ENCODE measurements at regions not wholly inside any gene's neighbourhood (a gene's known extent, or its start where the extent isn't known, plus 50 kb on each side); places are given as distances from the start of the nearest gene placed in this dataset.

DNA sequence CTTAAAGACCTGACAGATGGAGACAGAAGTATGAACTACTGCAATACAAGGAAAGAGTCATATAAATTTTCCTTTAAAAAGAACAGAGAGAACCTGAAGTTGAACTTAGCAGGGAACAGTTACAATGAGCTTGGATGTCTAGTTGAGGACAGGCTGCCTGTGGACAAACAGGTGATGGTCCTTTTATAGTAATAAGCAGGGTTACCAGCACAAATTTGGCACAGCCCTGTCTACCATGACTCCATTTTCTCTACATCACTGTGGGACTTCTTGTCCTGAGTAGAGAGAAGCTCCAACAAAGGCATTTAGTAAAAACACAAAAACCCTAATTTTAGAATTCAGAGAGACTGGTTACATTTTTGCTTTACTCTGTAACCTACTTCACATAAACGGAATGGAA lies 448.1 kb downstream of the PLCL1 start:
- no peaks in the 10 kb centered on the region for H3K9me2 ChIP-seq (ENCODE audit: insufficient read depth)
- no peak overlapping the region for H3K4me2 ChIP-seq
- intact Hi-C loops (cut with micrococcal nuclease; ENCODE audit: unreplicated experiment): no loop called here
- POLR2A ChIA-PET (ENCODE audit: unreplicated experiment): no interaction called here
- no peak overlapping the region for H3K4me3 ChIP-seq
- no peak for DNase-seq
- CTCF ChIA-PET: no interaction called here
- no peaks in the 10 kb centered on the region for H3K9me3 ChIP-seq (ENCODE audit: insufficient read depth, low read depth)
- H3K79me2 ChIP-seq (ENCODE audit: low read depth): no peaks in the 10 kb centered on the region
- H3K4me1 ChIP-seq (replicated peaks; ENCODE audit: insufficient read depth): no peaks in the 10 kb centered on the region
- H3K27ac ChIP-seq: no peak overlapping the region
- no peaks in the 10 kb centered on the region for H4K20me1 ChIP-seq (ENCODE audit: insufficient read depth)
- no peaks in the 10 kb centered on the region for H3K27me3 ChIP-seq (ENCODE audit: insufficient read depth, low read depth)
- H2AFZ ChIP-seq: no peak overlapping the region
- H3K36me3 ChIP-seq (ENCODE audit: low read depth): no peaks in the 10 kb centered on the region
- no peak for TF ChIP-seq EZH2 (IDR thresholded peaks at IDR 0.05; ENCODE audit: low read depth)
- TF ChIP-seq, protein P1, sequence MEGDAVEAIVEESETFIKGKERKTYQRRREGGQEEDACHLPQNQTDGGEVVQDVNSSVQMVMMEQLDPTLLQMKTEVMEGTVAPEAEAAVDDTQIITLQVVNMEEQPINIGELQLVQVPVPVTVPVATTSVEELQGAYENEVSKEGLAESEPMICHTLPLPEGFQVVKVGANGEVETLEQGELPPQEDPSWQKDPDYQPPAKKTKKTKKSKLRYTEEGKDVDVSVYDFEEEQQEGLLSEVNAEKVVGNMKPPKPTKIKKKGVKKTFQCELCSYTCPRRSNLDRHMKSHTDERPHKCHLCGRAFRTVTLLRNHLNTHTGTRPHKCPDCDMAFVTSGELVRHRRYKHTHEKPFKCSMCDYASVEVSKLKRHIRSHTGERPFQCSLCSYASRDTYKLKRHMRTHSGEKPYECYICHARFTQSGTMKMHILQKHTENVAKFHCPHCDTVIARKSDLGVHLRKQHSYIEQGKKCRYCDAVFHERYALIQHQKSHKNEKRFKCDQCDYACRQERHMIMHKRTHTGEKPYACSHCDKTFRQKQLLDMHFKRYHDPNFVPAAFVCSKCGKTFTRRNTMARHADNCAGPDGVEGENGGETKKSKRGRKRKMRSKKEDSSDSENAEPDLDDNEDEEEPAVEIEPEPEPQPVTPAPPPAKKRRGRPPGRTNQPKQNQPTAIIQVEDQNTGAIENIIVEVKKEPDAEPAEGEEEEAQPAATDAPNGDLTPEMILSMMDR (conservative IDR thresholded peaks at IDR 0.05): no peak
- H3F3A ChIP-seq (ENCODE audit: insufficient read depth, low read depth): no peaks in the 10 kb centered on the region
- no TSS peak for BruUV-seq (replicated peaks)

DNA sequence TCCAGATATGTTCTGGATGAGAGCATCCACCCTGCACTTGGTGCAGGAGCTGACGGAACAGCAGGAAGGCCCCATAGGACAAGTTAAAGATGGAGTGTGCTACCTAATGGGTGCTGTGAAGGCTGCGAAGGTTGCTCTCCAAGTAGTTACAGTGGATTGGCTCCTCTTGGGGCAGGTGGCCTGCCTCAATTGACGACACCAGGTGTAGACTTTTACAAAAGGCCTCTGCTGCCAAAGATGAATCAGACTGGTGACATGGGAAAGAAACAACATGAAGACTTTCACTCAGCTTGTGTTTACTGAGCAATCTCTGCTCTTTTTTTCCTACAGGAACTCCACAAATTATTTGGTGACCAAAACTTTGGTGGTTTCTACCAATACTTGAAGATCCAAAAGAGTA lies 437.7 kb downstream of the PLCL1 start:
- H2AFZ ChIP-seq: no peak overlapping the region
- H3K4me2 ChIP-seq: no peak overlapping the region
- H3K9me3 ChIP-seq (ENCODE audit: insufficient read depth, low read depth): no peaks in the 10 kb centered on the region
- H3K4me1 ChIP-seq (replicated peaks; ENCODE audit: insufficient read depth): no peaks in the 10 kb centered on the region
- POLR2A ChIA-PET (ENCODE audit: unreplicated experiment): no interaction called here
- H3K4me3 ChIP-seq: no peak overlapping the region
- no peaks in the 10 kb centered on the region for H3K79me2 ChIP-seq (ENCODE audit: low read depth)
- H3K27ac ChIP-seq: no peak overlapping the region
- no peak for DNase-seq
- no peak for TF ChIP-seq EZH2 (IDR thresholded peaks at IDR 0.05; ENCODE audit: low read depth)
- TF ChIP-seq, protein P1 (conservative IDR thresholded peaks at IDR 0.05): no peak
- H3K36me3 ChIP-seq (ENCODE audit: low read depth): no peaks in the 10 kb centered on the region
- H3F3A ChIP-seq (ENCODE audit: insufficient read depth, low read depth): no peaks in the 10 kb centered on the region
- H3K27me3 ChIP-seq (ENCODE audit: insufficient read depth, low read depth): no peaks in the 10 kb centered on the region
- CTCF ChIA-PET: no interaction called here
- no TSS peak for BruUV-seq (replicated peaks)
- H3K9me2 ChIP-seq (ENCODE audit: insufficient read depth): no peaks in the 10 kb centered on the region
- H4K20me1 ChIP-seq (ENCODE audit: insufficient read depth): no peaks in the 10 kb centered on the region
- intact Hi-C loops (cut with micrococcal nuclease; ENCODE audit: unreplicated experiment): no loop called here

DNA sequence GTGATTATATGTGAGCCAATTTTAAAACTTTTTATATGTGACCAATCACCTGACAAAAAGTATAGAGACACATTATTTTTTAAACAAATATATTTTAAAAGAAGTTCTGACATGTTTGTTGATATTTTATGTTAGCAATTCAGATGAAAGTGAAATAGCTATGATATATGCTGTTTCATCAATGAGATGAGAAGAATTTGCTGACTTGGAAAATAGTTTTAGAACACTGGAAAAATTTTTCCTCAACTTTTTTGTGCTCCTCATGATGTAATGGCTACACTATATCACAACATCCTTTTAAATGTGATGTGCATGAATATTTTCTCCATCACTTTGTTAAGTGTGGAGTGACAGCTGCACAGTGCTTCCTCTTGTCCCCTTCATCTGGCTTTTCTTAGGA lies 434.0 kb downstream of the PLCL1 start:
- no peak for TF ChIP-seq EZH2 (IDR thresholded peaks at IDR 0.05; ENCODE audit: low read depth)
- TF ChIP-seq, protein P1 (conservative IDR thresholded peaks at IDR 0.05): no peak
- Histone ChIP-seq H4K20me1 (ENCODE audit: insufficient read depth) (no peaks in the 10 kb centered on the region), H3F3A (ENCODE audit: insufficient read depth, low read depth) (no peaks in the 10 kb centered on the region), H2AFZ (no peak overlapping the region), H3K9me3 (ENCODE audit: insufficient read depth, low read depth) (no peaks in the 10 kb centered on the region), H3K4me3 (no peak overlapping the region), H3K27me3 (ENCODE audit: insufficient read depth, low read depth) (no peaks in the 10 kb centered on the region), H3K36me3 (ENCODE audit: low read depth) (no peaks in the 10 kb centered on the region), H3K4me1 (replicated peaks; ENCODE audit: insufficient read depth) (no peaks in the 10 kb centered on the region), H3K4me2 (no peak overlapping the region), H3K9me2 (ENCODE audit: insufficient read depth) (no peaks in the 10 kb centered on the region), H3K27ac (no peak overlapping the region), H3K79me2 (ENCODE audit: low read depth) (no peaks in the 10 kb centered on the region)
- ChIA-PET POLR2A (ENCODE audit: unreplicated experiment) (no interaction called here), CTCF (no interaction called here)
- DNase-seq: no peak
- no TSS peak for BruUV-seq (replicated peaks)
- intact Hi-C loops (cut with micrococcal nuclease; ENCODE audit: unreplicated experiment): no loop called here

Data from PC-9 (cell line).